ENCODE measurements at regions not wholly inside any gene's neighbourhood (a gene's known extent, or its start where the extent isn't known, plus 50 kb on each side); places are given as distances from the start of the nearest gene placed in this dataset.
"Not testable (repeated sequence)": the region's sequence is repeated elsewhere in the genome, so short reads cannot be mapped to it uniquely, and the experiment has no call there.

GRCh38 chr6:105545228-105545920 lies 142.5 kb upstream of the PREP start:
- DNase-seq: no peak

- no peak for DNase-seq
Measured at GRCh38 chr6:105539911-105540310, 137.0 kb upstream of the PREP start.

DNA sequence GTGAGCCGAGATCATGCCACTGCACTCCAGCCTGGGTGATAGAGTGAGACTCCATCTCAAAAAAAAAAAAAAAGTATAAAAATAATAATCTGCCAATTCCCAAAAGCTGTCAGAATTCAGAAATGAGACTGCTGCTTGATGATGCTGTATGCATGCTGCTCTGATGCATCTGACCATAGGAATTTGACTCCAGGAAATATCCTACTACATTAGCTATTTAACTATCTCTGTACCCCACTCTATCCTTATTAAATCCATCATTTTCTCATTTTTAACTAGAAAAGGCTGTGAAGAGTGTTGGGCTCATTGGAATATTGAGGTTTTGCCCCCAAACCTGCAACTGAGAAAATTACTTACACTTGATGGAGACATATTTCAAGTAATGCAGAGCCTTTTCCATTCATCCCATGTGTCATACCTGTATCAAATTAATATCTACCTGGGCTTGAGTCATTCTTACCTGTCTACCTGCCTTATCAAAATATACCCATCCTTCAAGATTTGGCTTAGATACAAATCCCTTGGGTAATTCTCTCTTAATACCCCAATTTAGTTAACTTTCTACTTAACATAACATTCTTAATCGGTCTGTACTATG lies 135.2 kb upstream of the PREP start:
- no peak for DNase-seq

GRCh38 chr6:105536961-105537360 lies 134.1 kb upstream of the PREP start:
- DNase-seq: no peak

GRCh38 chr6:105533301-105533700 lies 130.4 kb upstream of the PREP start:
- DNase-seq: no peak

DNA sequence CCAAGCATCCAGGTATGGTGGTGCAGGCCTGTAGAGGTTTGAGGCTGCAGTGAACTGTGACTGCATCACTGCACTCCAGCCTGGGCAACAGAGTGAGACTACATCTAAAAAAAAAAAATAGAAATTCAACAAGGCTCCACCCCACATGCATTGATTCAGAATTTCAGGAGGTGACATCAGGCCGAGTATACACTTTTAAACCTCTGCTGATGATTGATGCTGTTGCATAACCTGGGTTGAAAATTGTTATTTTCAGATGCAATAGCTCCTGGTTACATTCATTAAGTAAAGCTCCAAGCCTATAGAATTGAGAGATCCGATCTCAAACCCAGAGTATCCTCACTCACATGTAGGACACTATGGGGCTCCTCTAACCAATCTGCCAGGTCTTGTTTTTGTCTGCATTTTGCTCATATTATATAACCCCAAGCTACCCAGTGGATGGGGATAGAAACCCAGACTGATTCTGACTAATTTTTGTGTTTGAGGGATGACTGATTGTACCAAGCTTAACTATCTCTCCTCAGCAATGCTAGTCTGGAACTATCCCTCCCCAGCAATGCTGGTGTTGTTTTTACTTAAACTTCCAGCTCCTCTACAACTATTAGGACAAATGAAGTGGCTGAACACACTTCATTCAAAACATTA lies 123.5 kb upstream of the PREP start:
- no peak for DNase-seq

- DNase-seq: no peak
Measured at GRCh38 chr6:105522626-105523322, 119.9 kb upstream of the PREP start.

DNA sequence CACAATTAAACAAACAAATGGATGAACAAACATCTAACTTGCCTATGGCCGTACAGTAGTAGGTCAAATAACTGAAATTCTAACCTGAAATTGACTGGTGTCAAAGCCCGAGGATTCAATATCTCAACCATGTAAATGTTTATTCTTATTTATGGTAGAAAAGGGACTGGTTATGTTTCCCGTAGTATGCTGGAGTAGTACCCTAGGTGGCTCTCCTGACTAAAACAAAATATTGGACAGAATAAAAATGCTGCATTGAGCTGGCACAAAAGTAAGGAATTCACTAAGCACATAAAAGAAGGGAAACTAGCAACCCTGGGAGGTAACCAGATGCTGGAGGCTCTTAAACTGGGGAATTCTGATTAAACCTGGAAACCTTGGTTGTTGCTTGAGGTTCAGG lies 117.1 kb upstream of the PREP start:
- no peak for DNase-seq

DNA sequence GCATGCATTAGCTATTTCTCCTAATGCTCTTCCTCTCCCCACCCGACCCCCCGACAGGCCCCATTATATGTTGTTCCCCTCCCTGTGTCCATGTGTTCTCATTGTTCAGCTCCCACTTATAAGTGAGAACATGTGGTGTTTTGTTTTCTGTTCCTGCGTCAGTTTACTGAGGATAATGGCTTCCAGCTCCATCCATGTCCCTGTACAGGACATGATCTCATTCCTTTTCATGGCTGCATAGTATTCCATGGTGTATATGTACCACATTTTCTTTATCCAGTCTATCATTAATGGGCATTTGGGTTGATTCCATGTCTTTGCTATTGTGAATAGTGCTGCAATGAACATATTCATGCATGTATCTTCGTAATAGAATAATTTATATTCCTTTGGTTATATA lies 116.1 kb upstream of the PREP start:
- DNase-seq: not testable (repeated sequence)

- DNase-seq: no peak
Measured at GRCh38 chr6:105515054-105515453, 112.2 kb upstream of the PREP start.

GRCh38 chr6:105514306-105514705 lies 111.4 kb upstream of the PREP start:
- DNase-seq: no peak

GRCh38 chr6:105511639-105512038 lies 108.8 kb upstream of the PREP start:
- no peak for DNase-seq

GRCh38 chr6:105510746-105511145 lies 107.9 kb upstream of the PREP start:
- no peak for DNase-seq

GRCh38 chr6:105509506-105510331 lies 106.8 kb upstream of the PREP start:
- DNase-seq: peak in 5 of 51 donors; percentile 0 to 9 (median 3)

DNA sequence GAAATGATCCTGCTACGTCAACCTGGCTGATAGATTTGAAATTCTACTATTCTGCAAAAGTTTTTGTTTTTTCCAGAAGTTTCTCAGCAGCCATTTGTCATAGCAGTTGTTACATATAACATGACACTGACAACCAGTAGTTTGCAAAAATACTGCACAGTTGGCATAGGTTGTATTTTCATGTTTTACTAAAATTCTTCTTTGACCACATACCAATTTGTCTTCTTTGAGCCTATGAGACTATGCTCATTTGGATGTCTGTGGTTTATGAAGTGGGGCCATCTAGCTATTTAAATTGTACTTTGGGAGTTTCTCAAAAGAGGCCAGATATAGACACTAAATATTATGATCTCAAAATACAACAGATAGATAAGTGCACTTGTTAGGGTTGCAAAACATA lies 104.9 kb upstream of the PREP start:
- DNase-seq: no peak

- DNase-seq: peak in 2 of 51 donors; percentile 5 to 9
Measured at GRCh38 chr6:105504706-105505105, 101.8 kb upstream of the PREP start.

DNA sequence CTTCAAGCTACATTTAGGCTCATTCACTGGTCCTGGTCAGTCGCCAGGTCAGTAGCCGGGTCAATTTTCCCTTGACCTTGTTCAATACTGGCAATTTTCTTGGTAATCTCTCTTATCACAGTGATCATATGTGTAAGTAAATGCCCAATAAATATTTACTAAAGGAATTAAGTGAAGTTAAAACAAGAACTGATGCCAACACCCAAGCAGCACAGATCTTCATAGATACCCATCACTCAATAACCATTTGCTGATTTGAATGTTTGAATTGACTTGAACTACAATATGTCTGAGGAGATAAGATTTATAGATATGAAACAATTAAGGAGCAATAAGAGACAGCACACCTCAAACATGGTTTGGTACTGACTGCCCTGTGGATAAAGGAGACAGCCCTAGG lies 100.8 kb upstream of the PREP start:
- no peak for DNase-seq

DNA sequence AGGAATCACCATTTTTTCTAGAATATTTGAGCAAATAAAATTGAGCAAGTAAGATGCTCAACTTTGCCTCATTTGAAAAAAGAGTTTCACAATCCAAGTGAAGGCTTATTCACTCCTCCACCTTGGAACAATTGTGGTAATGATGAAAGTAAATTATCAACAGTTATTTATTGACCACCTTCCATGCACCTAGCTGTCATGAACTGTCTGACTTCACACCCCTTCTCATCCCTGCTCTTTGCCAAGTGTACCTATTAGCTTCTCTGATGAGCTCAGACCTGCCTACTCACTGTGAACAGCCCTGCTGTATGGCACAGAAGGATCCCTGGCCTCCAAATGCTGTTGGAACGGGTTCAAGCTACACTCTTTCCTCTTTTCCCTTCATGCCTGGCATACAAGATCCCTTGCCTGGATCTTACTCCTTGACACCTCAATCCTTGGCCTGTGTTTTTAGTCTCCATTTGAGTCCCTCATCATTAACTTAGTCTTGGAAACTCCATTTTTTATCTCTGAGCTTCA lies 99.0 kb upstream of the PREP start:
- DNase-seq: no peak

- DNase-seq: no peak
Measured at GRCh38 chr6:105501246-105501645, 98.4 kb upstream of the PREP start.

DNA sequence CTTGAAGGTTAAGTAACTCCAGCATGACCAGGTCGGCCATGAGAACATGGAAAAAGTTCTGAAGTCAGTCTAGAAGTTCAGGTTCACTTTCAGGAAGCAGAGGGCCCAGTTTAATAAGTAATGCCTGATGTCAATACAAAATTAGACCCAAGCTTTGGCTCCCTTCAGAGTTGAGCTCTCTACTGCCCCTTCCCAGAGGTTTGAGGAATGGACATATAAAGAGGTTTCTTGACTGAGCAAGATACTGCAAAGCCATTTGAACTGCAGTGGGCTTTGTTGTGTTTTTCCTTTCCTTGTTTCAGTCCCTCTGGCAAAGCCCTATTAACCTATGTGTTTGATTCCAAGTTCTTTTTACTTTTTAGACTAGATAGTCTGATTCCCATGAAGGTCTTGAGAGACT lies 97.8 kb upstream of the PREP start:
- no peak for DNase-seq

GRCh38 chr6:105499931-105500330 lies 97.0 kb upstream of the PREP start:
- no peak for DNase-seq

All from hypothalamus (tissue), 51 donors.